Nephron progenitor cell (in vitro differentiated cells): ENCODE measurements at regions not wholly inside any gene's neighbourhood (a gene's known extent, or its start where the extent isn't known, plus 50 kb on each side); places are given as distances from the start of the nearest gene placed in this dataset.

Experiments used
- DNase-seq: peaks from one replicate; pipeline ENCODE4 v3.0.0; 2021
- H3K27ac Mint-ChIP-seq: 2 replicates; pipeline ENCODE4 v1.8.0; 2021; ENCODE audit warnings: mild to moderate bottlenecking, moderate library complexity, mixed read lengths
- H3K27me3 Mint-ChIP-seq: 2 replicates; pipeline ENCODE4 v1.8.0; 2021; ENCODE audit warnings: mild to moderate bottlenecking, low read depth, mixed read lengths; ENCODE audit not compliant: poor library complexity
- H3K36me3 Mint-ChIP-seq: 2 replicates; pipeline ENCODE4 v1.8.0; 2021; ENCODE audit warnings: low read depth, mixed read lengths
- H3K4me1 Mint-ChIP-seq: 2 replicates; pipeline ENCODE4 v1.8.0; 2021; ENCODE audit warnings: mixed read lengths
- H3K4me3 Mint-ChIP-seq: 2 replicates; pipeline ENCODE4 v1.8.0; 2021; ENCODE audit warnings: mild to moderate bottlenecking, moderate library complexity, mixed read lengths
- H3K9me3 Mint-ChIP-seq: 2 replicates; pipeline ENCODE4 v1.8.0; 2021; ENCODE audit warnings: mild to moderate bottlenecking, moderate library complexity, mixed read lengths
- TF ChIP-seq, protein P1 (sequence below): fragments of 200-600 bp; sonication (generic); IDR thresholded peaks from 2 replicates; pipeline ENCODE4 v1.5.0; 2021; ENCODE audit warnings: antibody characterized with exemption

DNA sequence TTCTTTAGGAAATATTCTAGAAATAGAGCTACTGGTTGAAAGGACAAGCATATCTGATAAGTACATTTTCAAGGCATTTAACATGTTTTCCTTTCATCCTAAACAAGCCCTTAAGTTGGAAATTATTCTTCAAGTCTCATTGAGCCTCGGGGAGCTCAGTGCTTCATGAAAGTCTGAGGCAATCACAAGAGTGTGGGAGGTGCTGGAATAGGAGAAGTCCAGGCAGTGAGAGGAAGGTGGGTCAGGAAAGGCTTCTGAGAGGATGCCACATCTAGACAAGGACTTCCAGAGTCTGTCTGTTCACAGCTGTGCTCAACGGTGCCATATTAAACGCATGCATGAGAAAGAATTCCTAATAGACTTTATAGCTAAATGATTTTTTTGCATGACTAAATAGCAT, 69.8 kb downstream of the CD83 start:
- H3K4me3 Mint-ChIP-seq, result no peak overlapping the region
- no peak for DNase-seq
- H3K27ac Mint-ChIP-seq, result no peak overlapping the region
- no peaks in the 10 kb centered on the region for H3K36me3 Mint-ChIP-seq
- no peaks in the 10 kb centered on the region for H3K27me3 Mint-ChIP-seq
- peaks cover 19% of the 10 kb centered on the region for H3K4me1 Mint-ChIP-seq
- peaks cover 15% of the 10 kb centered on the region for H3K9me3 Mint-ChIP-seq
- TF ChIP-seq, protein P1, sequence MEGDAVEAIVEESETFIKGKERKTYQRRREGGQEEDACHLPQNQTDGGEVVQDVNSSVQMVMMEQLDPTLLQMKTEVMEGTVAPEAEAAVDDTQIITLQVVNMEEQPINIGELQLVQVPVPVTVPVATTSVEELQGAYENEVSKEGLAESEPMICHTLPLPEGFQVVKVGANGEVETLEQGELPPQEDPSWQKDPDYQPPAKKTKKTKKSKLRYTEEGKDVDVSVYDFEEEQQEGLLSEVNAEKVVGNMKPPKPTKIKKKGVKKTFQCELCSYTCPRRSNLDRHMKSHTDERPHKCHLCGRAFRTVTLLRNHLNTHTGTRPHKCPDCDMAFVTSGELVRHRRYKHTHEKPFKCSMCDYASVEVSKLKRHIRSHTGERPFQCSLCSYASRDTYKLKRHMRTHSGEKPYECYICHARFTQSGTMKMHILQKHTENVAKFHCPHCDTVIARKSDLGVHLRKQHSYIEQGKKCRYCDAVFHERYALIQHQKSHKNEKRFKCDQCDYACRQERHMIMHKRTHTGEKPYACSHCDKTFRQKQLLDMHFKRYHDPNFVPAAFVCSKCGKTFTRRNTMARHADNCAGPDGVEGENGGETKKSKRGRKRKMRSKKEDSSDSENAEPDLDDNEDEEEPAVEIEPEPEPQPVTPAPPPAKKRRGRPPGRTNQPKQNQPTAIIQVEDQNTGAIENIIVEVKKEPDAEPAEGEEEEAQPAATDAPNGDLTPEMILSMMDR, result no peak

DNA sequence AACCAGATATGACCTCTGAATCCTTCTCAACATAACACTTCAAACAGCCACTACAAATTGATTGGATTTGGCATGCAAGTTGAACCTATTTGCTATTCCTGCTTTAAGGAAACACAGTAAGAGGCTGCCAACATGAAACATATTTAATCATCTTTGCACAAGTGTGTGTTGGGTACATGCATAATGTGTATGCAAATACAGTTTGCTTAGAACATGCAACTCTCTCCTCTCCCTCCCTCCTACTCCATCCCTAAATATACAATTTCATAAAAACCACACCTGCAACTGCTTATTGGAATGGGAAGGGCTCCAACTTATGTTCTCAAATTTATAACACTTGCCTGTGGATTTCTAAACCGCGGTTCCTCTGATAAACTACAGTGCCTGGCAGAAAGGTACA, 71.5 kb downstream of the CD83 start:
- Mint-ChIP-seq H3K27me3 (peaks cover 5% of the 10 kb centered on the region), H3K4me3 (no peak overlapping the region), H3K4me1 (peaks cover 35% of the 10 kb centered on the region), H3K36me3 (no peaks in the 10 kb centered on the region), H3K27ac (no peak overlapping the region), H3K9me3 (peaks cover 15% of the 10 kb centered on the region)
- TF ChIP-seq, protein P1, result no peak
- no peak for DNase-seq

DNA sequence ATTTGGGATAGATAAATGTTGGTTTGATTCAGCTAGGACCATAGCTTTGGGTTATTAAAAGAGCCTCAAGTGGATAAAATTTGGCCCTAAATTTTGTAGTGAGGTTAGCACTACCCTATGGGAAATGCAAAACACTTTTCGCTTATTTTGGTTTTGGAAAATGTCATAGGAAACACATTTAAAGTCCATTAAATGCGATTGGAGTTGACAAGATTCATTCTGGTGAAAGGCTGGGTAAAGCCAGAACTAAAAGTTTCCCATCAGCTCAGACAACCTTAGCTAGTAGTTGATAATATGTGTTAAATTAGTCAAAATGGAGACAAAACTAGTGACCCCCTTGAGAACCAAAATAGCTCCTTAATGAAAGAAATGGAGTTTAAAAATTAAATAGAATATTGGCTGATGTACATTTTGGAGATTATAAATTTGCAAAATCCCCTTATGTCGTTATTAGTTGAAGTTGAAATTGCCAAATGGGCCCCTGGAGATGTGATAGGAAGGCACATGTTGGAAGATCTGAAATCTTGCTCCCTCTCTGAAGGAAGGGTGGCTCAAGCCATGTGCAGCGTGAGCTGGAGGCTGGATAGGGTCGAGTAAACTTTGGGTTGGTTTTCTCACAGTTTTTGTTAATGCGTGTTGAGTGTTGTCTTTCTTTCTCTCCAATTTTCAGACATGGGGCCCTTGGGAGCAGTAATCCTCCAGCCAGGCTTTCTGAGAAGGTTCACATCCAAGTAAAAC, 72.8 kb downstream of the CD83 start:
- DNase-seq, result no peak
- peaks cover 6% of the 10 kb centered on the region for H3K9me3 Mint-ChIP-seq
- peaks cover 48% of the 10 kb centered on the region for H3K4me1 Mint-ChIP-seq
- no peak overlapping the region for H3K27ac Mint-ChIP-seq
- TF ChIP-seq, protein P1, result no peak
- peaks cover 9% of the 10 kb centered on the region for H3K27me3 Mint-ChIP-seq
- H3K4me3 Mint-ChIP-seq, result no peak overlapping the region
- no peaks in the 10 kb centered on the region for H3K36me3 Mint-ChIP-seq

DNA sequence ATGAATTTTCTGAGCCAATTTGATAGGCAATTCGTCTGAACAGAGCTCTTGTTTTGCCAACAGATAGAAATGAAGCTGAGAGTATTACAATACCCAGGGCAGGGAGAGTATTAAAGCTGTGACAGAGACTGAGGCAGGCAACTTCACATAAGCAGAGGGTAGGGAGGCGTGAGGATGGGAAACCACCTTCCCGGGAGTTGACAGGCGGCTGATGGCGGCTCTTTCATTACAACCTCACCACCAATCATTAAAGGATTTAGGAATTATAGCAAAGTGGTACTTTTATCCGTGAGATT, 73.3 kb downstream of the CD83 start:
- Mint-ChIP-seq H3K4me3 (no peak overlapping the region), H3K27ac (no peak overlapping the region), H3K9me3 (peaks cover 4% of the 10 kb centered on the region), H3K4me1 (peaks cover 48% of the 10 kb centered on the region), H3K27me3 (peaks cover 9% of the 10 kb centered on the region), H3K36me3 (no peaks in the 10 kb centered on the region)
- TF ChIP-seq, protein P1, result no peak
- no peak for DNase-seq

DNA sequence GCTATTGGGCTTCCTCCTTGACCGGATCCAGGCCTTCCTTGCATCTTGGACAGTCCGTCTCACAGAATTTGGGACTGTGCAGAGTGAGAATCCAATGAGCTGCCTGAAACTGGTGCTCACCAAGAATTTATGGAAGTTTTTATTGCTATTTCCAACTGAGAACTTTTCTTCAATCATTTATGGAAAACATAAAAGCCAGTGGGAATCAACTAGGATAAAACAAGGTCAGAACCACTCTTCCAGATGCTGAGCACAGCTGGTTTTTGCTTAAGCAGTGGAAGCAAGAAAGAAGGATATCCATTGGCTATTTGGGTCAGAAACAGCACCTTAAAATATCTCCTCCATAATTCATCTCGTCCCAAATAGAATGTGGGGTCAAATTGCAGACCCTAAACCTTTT, 74.2 kb downstream of the CD83 start:
- Mint-ChIP-seq H3K4me1 (peaks cover 48% of the 10 kb centered on the region), H3K9me3 (no peaks in the 10 kb centered on the region), H3K27ac (no peak overlapping the region), H3K36me3 (no peaks in the 10 kb centered on the region), H3K4me3 (no peak overlapping the region), H3K27me3 (peaks cover 9% of the 10 kb centered on the region)
- TF ChIP-seq, protein P1, result no peak
- DNase-seq, result no peak

DNA sequence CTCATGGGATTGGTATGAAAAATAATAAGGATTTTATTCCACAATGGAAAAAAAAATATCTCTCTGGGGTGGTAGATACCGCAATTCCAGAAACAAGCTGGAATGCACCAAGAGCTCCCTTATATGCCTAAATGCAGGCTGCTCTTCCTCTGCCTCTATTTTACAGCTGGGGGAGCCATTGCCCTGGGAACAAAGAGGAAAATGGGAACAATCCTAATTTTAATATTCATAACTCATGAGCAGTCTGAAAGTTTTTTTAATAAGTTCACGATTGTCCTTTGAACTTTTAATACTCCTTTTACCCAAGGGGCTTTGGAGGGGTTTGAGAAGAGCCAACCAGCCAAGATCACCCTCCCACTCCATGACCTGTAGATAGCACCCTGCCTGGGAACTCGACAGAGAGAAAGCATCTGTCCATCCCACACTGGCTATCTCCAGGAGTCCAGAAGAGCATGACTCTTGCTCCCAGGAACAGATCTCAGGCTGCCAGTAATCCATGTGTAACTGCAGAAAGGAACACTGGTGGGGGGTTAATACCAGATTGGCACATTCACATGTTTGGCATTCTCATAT, 74.7 kb downstream of the CD83 start:
- Mint-ChIP-seq H3K36me3 (no peaks in the 10 kb centered on the region), H3K27me3 (peaks cover 9% of the 10 kb centered on the region), H3K4me3 (no peak overlapping the region), H3K9me3 (no peaks in the 10 kb centered on the region), H3K27ac (no peak overlapping the region), H3K4me1 (peaks cover 45% of the 10 kb centered on the region)
- TF ChIP-seq, protein P1, result no peak
- DNase-seq, result no peak
